H9 (cell line): ENCODE measurements at regions not wholly inside any gene's neighbourhood (a gene's known extent, or its start where the extent isn't known, plus 50 kb on each side); places are given as distances from the start of the nearest gene placed in this dataset.

Experiments used
- DNase-seq: peaks from one replicate; pipeline ENCODE4 v3.0.0-alpha.2; 2017
- H2AFZ ChIP-seq: one replicate; pipeline ENCODE4 v1.6.1; 2013; ENCODE audit warnings: mild to moderate bottlenecking, low read length, control low read depth, moderate library complexity
- H2AK5ac ChIP-seq: 2 replicates; pipeline ENCODE4 v1.6.1; 2013; ENCODE audit warnings: low read length, control low read depth, mixed read lengths; ENCODE audit not compliant: insufficient read length
- H2BK120ac ChIP-seq: one replicate; pipeline ENCODE4 v1.6.1; 2013; ENCODE audit warnings: low read depth, mild to moderate bottlenecking, low read length, control low read depth, inconsistent platforms; ENCODE audit not compliant: poor library complexity, severe bottlenecking
- H2BK12ac ChIP-seq: 2 replicates; pipeline ENCODE4 v1.6.1; 2013; ENCODE audit warnings: low read length, control low read depth, mixed read lengths, low read depth; ENCODE audit not compliant: insufficient read length
- H2BK15ac ChIP-seq: 2 replicates; pipeline ENCODE4 v1.6.1; 2013; ENCODE audit warnings: low read depth, low read length, control low read depth
- H2BK20ac ChIP-seq: one replicate; pipeline ENCODE4 v1.6.1; 2013; ENCODE audit warnings: low read depth, mild to moderate bottlenecking, low read length, control low read depth, inconsistent platforms; ENCODE audit not compliant: poor library complexity, severe bottlenecking
- H2BK5ac ChIP-seq: 2 replicates; pipeline ENCODE4 v1.6.1; 2013; ENCODE audit warnings: low read length, control low read depth, mixed read lengths; ENCODE audit not compliant: insufficient read length
- H3K14ac ChIP-seq: 2 replicates; pipeline ENCODE4 v1.6.1; 2013; ENCODE audit warnings: low read length, control low read depth; ENCODE audit not compliant: insufficient read depth
- H3K18ac ChIP-seq: 2 replicates; pipeline ENCODE4 v1.6.1; 2013; ENCODE audit warnings: low read depth, mild to moderate bottlenecking, mixed read lengths, low read length, control low read depth; ENCODE audit not compliant: insufficient read length
- H3K23ac ChIP-seq: 2 replicates; pipeline ENCODE4 v1.6.1; 2013; ENCODE audit warnings: low read length, control low read depth, mixed read lengths, low read depth; ENCODE audit not compliant: insufficient read length
- H3K23me2 ChIP-seq: 2 replicates; pipeline ENCODE4 v1.6.1; 2013; ENCODE audit warnings: low read depth, mild to moderate bottlenecking, mixed read lengths, low read length, control low read depth; ENCODE audit not compliant: insufficient read length, poor library complexity, severe bottlenecking
- H3K27ac ChIP-seq: 2 replicates; pipeline ENCODE4 v1.5.1; 2013; ENCODE audit warnings: low read length, control low read depth, mixed read lengths, low read depth; ENCODE audit not compliant: insufficient read length
- H3K27me3 ChIP-seq: 2 replicates; pipeline ENCODE4 v1.6.1; 2013; ENCODE audit warnings: low read length, control low read depth, inconsistent platforms; ENCODE audit not compliant: insufficient read depth
- H3K4ac ChIP-seq: 2 replicates; pipeline ENCODE4 v1.6.1; 2013; ENCODE audit warnings: low read depth, mild to moderate bottlenecking, control low read depth, inconsistent platforms, low read length, moderate library complexity
- H3K4me1 ChIP-seq: 2 replicates; pipeline ENCODE4 v1.6.1; 2013; ENCODE audit warnings: low read length, control low read depth, inconsistent platforms; ENCODE audit not compliant: insufficient read depth
- H3K4me2 ChIP-seq: 2 replicates; pipeline ENCODE4 v1.6.1; 2013; ENCODE audit warnings: low read length, control low read depth, mixed read lengths; ENCODE audit not compliant: insufficient read length, insufficient read depth
- H3K56ac ChIP-seq: 2 replicates; pipeline ENCODE4 v1.6.1; 2013; ENCODE audit warnings: low read depth, mild to moderate bottlenecking, mixed read lengths, low read length, control low read depth; ENCODE audit not compliant: insufficient read length
- H3K79me1 ChIP-seq: 2 replicates; pipeline ENCODE4 v1.6.1; 2013; ENCODE audit warnings: low read depth, mild to moderate bottlenecking, moderate library complexity, low read length, control low read depth, inconsistent platforms; ENCODE audit not compliant: insufficient read depth, poor library complexity, severe bottlenecking
- H3K79me2 ChIP-seq: 2 replicates; pipeline ENCODE4 v1.6.1; 2013; ENCODE audit warnings: low read length, control low read depth, inconsistent platforms; ENCODE audit not compliant: insufficient read depth
- H3K9ac ChIP-seq: 2 replicates; pipeline ENCODE4 v1.6.1; 2013; ENCODE audit warnings: low read length, control low read depth, mixed read lengths; ENCODE audit not compliant: insufficient read length; ENCODE audit errors: extremely low read depth
- H3K9me3 ChIP-seq: one replicate; pipeline ENCODE4 v1.6.1; 2013; ENCODE audit warnings: low read depth, low read length, inconsistent platforms; ENCODE audit not compliant: control insufficient read depth
- H3T11ph ChIP-seq: one replicate; pipeline ENCODE4 v1.6.1; 2013; ENCODE audit warnings: mild to moderate bottlenecking, low read length, control low read depth, inconsistent platforms
- H4K20me1 ChIP-seq: one replicate; pipeline ENCODE4 v1.6.1; 2013; ENCODE audit not compliant: control insufficient read depth, insufficient read length, insufficient read depth
- H4K5ac ChIP-seq: 2 replicates; pipeline ENCODE4 v1.6.1; 2013; ENCODE audit warnings: low read depth, mild to moderate bottlenecking, mixed read lengths, low read length, control low read depth; ENCODE audit not compliant: insufficient read length
- H4K8ac ChIP-seq: replicated peaks from 2 replicates; pipeline ENCODE4 v1.6.1; 2013; ENCODE audit warnings: low read length, control low read depth, mixed read lengths, low read depth; ENCODE audit not compliant: insufficient read length
- H4K91ac ChIP-seq: 2 replicates; pipeline ENCODE4 v1.6.1; 2013; ENCODE audit warnings: low read depth, mild to moderate bottlenecking, moderate library complexity, mixed read lengths, low read length, control low read depth; ENCODE audit not compliant: insufficient read length
- H3K27ac Mint-ChIP-seq, 3 experiments: 2 replicates in 2 of 3; 3 replicates in 1 of 3; pipeline ENCODE4 v1.8.0; 2020 to 2021; ENCODE audit warnings: mixed read lengths in 3 of 3, mild to moderate bottlenecking in 1 of 3, moderate library complexity in 1 of 3
- H3K27me3 Mint-ChIP-seq: 2 replicates; pipeline ENCODE4 v1.8.0; 2021; ENCODE audit warnings: low read depth, mild to moderate bottlenecking, moderate library complexity, mixed read lengths
- H3K36me3 Mint-ChIP-seq, 3 experiments: 2 replicates in 2 of 3; 3 replicates in 1 of 3; pipeline ENCODE4 v1.8.0; 2020 to 2021; ENCODE audit warnings: low read depth in 3 of 3, mixed read lengths in 3 of 3; ENCODE audit not compliant: insufficient read depth in 1 of 3
- H3K4me1 Mint-ChIP-seq, 2 experiments: 2 replicates each; pipeline ENCODE4 v1.8.0; 2020; ENCODE audit warnings: mixed read lengths in 2 of 2
- H3K4me3 Mint-ChIP-seq, 2 experiments: 2 replicates in 1 of 2; 3 replicates in 1 of 2; pipeline ENCODE4 v1.8.0; 2020 to 2021; ENCODE audit warnings: mild to moderate bottlenecking in 2 of 2, mixed read lengths in 2 of 2, moderate library complexity in 1 of 2
- H3K9me3 Mint-ChIP-seq, 2 experiments: 2 replicates in 1 of 2; 3 replicates in 1 of 2; pipeline ENCODE4 v1.8.0; 2020; ENCODE audit warnings: mild to moderate bottlenecking in 2 of 2, mixed read lengths in 2 of 2, moderate library complexity in 1 of 2
- WGBS: extraction: QIAGEN DNeasy Blood & Tissue Kit; methylation state at CpG from one replicate; pipeline ENCODE4 v1.1.7; 2013; ENCODE audit warnings: missing lambda C conversion rate, low lambda C conversion rate, mixed read lengths; ENCODE audit not compliant: insufficient read length; ENCODE audit errors: extremely low coverage; 5-methylcytosine and 5-hydroxymethylcytosine counted together
- TF ChIP-seq, protein P1 (sequence below): fragments of 200-600 bp; sonication (generic); conservative IDR thresholded peaks from 3 replicates; pipeline ENCODE4 v1.8.0; 2021; ENCODE audit warnings: antibody characterized with exemption, mild to moderate bottlenecking

DNA sequence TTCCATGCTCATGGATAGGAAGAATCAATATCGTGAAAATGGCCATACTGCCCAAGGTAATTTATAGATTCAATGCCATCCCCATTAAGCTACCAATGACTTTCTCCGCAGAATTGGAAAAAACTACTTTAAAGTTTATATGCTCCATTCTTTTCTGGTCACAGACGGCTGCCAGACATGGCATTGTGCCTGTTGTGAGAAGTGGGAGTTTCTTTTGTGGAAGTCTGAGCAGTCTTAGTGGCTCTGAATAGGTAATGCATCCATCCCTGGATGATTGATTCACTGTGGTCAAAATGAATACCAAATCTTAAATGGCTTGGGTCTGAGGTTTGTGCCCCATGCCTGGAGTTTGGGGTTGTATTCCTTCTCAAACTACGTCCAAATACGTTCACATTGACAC lies 274.5 kb upstream of the AZI2 start:
- no peak overlapping the region for H4K91ac ChIP-seq
- no peaks in the 10 kb centered on the region for H3K23me2 ChIP-seq
- no peak overlapping the region for H2BK15ac ChIP-seq
- no peaks in the 10 kb centered on the region for H3K79me1 ChIP-seq
- no peaks in the 10 kb centered on the region for H3K79me2 ChIP-seq
- no peak overlapping the region for H2AFZ ChIP-seq
- H3K27ac Mint-ChIP-seq = no peak overlapping the region; a peak in 1 of 7 replicates
- H3K4me3 Mint-ChIP-seq = no peak overlapping the region
- no peak overlapping the region for H3K4ac ChIP-seq
- H2BK12ac ChIP-seq = no peak overlapping the region
- no peak overlapping the region for H3K9ac ChIP-seq
- no peaks in the 10 kb centered on the region; a peak in 2 of 7 replicates for H3K36me3 Mint-ChIP-seq
- no peaks in the 10 kb centered on the region for H3K9me3 ChIP-seq
- no peak overlapping the region for H4K8ac ChIP-seq
- WGBS = no CpG with 5 or more reads among the region's 5 CpGs
- no peaks in the 10 kb centered on the region for H3K27me3 ChIP-seq
- H3K9me3 Mint-ChIP-seq = peaks cover 4% of the 10 kb centered on the region in 2 experiments; a peak in 3 of 5 replicates
- no peak overlapping the region for H3K14ac ChIP-seq
- TF ChIP-seq, protein P1, sequence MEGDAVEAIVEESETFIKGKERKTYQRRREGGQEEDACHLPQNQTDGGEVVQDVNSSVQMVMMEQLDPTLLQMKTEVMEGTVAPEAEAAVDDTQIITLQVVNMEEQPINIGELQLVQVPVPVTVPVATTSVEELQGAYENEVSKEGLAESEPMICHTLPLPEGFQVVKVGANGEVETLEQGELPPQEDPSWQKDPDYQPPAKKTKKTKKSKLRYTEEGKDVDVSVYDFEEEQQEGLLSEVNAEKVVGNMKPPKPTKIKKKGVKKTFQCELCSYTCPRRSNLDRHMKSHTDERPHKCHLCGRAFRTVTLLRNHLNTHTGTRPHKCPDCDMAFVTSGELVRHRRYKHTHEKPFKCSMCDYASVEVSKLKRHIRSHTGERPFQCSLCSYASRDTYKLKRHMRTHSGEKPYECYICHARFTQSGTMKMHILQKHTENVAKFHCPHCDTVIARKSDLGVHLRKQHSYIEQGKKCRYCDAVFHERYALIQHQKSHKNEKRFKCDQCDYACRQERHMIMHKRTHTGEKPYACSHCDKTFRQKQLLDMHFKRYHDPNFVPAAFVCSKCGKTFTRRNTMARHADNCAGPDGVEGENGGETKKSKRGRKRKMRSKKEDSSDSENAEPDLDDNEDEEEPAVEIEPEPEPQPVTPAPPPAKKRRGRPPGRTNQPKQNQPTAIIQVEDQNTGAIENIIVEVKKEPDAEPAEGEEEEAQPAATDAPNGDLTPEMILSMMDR = no peak
- H4K5ac ChIP-seq = no peak overlapping the region
- H2BK20ac ChIP-seq = no peak overlapping the region
- H3K18ac ChIP-seq = no peak overlapping the region
- DNase-seq = no peak
- no peak overlapping the region for H2AK5ac ChIP-seq
- no peak overlapping the region for H3K56ac ChIP-seq
- no peak overlapping the region for H3K23ac ChIP-seq
- H3T11ph ChIP-seq = no peak overlapping the region
- no peaks in the 10 kb centered on the region for H4K20me1 ChIP-seq
- no peak overlapping the region for H3K27ac ChIP-seq
- H3K4me1 ChIP-seq = no peaks in the 10 kb centered on the region
- peaks cover 3 to 4% of the 10 kb centered on the region in 2 experiments for H3K4me1 Mint-ChIP-seq
- H3K4me2 ChIP-seq = no peak overlapping the region
- H2BK5ac ChIP-seq = no peak overlapping the region
- H3K27me3 Mint-ChIP-seq = no peaks in the 10 kb centered on the region
- H2BK120ac ChIP-seq = no peak overlapping the region
